Stomach (tissue), 4 donors: ENCODE measurements at regions not wholly inside any gene's neighbourhood (a gene's known extent, or its start where the extent isn't known, plus 50 kb on each side); places are given as distances from the start of the nearest gene placed in this dataset.

Source experiments
- EP300 ChIP-seq: sonication (generic); formaldehyde crosslinking; IDR thresholded peaks from one replicate; pipeline ENCODE4 v1.6.1; 2017; ENCODE audit warnings: antibody characterized with exemption
- POLR2A ChIP-seq, 4 donors: fragments of 450-650 bp; IDR thresholded peaks; one replicate each; pipeline ENCODE4 v1.6.1; 2016; ENCODE audit warnings: antibody characterized with exemption in 4 of 4, control low read depth in 2 of 4, mild to moderate bottlenecking in 1 of 4, moderate library complexity in 1 of 4
- POLR2AphosphoS5 ChIP-seq, 3 donors: sonication (generic); formaldehyde crosslinking; IDR thresholded peaks; one replicate each; pipeline ENCODE4 v1.6.1; 2016; ENCODE audit warnings: antibody characterized with exemption in 3 of 3
- TF ChIP-seq, protein P1 (sequence below), 7 experiments: fragments of 450-650 bp in 4 of 7; fragments of 200-600 bp in 3 of 7; sonication (generic) in 3 of 7; IDR thresholded peaks; one replicate each; pipeline ENCODE4 v1.5.1; 2016 to 2019; ENCODE audit warnings: antibody characterized with exemption in 7 of 7, control low read depth in 2 of 7, mild to moderate bottlenecking in 1 of 7

DNA sequence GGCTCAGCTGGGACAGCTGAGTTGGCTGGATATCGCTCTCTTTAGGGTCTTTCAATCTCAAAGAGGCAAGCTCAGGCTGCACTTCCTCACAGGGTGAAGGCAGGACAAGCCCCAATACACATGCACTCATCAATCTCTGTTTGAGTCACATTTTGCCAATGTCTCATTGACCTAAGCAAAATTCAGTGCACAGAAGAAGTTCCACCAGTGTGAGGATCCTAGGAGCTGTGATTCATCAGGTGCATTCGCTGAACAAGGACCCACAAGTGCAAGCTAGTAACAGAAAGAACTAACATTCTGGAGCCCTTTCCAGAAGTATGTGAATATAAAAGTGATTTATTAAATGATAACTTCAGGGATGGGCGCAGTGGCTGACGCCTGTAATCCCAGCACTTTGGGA is 477.2 kb downstream of the GPAM start:
- TF ChIP-seq, protein P1, sequence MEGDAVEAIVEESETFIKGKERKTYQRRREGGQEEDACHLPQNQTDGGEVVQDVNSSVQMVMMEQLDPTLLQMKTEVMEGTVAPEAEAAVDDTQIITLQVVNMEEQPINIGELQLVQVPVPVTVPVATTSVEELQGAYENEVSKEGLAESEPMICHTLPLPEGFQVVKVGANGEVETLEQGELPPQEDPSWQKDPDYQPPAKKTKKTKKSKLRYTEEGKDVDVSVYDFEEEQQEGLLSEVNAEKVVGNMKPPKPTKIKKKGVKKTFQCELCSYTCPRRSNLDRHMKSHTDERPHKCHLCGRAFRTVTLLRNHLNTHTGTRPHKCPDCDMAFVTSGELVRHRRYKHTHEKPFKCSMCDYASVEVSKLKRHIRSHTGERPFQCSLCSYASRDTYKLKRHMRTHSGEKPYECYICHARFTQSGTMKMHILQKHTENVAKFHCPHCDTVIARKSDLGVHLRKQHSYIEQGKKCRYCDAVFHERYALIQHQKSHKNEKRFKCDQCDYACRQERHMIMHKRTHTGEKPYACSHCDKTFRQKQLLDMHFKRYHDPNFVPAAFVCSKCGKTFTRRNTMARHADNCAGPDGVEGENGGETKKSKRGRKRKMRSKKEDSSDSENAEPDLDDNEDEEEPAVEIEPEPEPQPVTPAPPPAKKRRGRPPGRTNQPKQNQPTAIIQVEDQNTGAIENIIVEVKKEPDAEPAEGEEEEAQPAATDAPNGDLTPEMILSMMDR (IDR thresholded peaks at IDR 0.05), result no peak
- no peak for TF ChIP-seq POLR2A (IDR thresholded peaks at IDR 0.05)
- TF ChIP-seq POLR2AphosphoS5 (IDR thresholded peaks at IDR 0.05), result no peak
- TF ChIP-seq EP300, result no peak
